GM18868 (cell line): ENCODE measurements at regions not wholly inside any gene's neighbourhood (a gene's known extent, or its start where the extent isn't known, plus 50 kb on each side); places are given as distances from the start of the nearest gene placed in this dataset.

Source experiments
- ATAC-seq: cut with Tn5 transposase; IDR thresholded peaks from one replicate; pipeline ENCODE4 v1.9.1; 2021; ENCODE audit warnings: mild to moderate bottlenecking, moderate library complexity; ENCODE audit not compliant: unreplicated experiment

- ATAC-seq: no peak
These were observed 346.8 kb downstream of the RAB28 start for GRCh38 chr4:13137390-13137789.

DNA sequence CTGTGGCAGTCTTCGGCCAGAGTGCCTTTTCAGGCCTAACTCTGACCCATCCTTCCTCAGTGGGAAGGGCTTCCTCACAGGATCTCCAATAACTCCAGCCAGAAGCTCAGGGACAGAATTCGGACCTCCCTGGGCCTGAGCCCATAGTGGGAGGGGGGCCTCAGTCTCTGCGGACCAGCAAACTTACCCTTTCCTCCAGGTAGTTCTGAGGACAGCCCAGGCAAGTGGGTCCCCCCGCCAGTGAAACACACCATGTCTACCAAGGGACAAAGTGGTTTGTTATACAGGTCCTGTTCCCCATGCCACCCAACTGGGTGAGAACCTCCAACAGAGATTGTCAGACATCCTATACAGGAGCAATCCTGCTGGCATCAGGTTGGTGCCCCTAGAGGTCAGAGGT lies 350.4 kb downstream of the RAB28 start:
- no peak for ATAC-seq

DNA sequence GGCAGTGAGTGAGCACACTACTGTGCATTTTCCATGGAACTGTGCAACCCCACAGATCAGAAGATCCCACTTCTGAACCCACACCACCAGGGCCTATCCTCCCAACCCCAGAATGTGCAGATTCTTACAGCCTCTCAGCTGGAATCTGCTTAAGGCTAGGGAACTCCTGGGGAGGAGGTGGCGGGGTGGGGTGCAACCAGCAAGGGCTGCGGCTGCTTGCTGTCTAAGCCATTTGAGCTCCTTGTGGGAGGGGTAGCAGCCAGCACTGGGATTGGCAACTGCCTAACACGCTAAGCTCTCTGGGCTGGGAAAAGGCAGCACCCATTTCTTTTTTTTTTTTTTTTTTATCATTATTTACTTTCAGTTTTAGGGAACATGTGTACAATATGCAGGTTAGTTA lies 353.3 kb downstream of the RAB28 start:
- ATAC-seq: no peak

DNA sequence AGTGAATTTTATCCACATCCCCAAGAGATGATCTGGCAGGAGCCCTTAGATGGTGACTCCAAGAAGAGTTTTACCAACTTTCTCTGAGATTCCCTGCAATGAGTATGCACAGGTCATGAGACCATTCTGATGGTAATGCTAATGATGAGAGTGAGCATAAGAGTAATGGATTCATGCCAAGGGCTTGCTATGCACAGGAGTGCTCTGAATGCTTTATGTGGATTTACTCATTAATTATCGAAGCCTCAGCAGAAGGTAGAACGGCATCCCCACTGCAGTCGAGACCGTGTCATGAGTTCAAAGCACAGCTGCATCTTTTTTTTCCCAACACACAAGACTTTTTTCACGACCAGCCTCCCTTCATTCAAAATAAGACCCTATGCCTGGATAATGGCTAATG lies 355.0 kb downstream of the RAB28 start:
- ATAC-seq: no peak

DNA sequence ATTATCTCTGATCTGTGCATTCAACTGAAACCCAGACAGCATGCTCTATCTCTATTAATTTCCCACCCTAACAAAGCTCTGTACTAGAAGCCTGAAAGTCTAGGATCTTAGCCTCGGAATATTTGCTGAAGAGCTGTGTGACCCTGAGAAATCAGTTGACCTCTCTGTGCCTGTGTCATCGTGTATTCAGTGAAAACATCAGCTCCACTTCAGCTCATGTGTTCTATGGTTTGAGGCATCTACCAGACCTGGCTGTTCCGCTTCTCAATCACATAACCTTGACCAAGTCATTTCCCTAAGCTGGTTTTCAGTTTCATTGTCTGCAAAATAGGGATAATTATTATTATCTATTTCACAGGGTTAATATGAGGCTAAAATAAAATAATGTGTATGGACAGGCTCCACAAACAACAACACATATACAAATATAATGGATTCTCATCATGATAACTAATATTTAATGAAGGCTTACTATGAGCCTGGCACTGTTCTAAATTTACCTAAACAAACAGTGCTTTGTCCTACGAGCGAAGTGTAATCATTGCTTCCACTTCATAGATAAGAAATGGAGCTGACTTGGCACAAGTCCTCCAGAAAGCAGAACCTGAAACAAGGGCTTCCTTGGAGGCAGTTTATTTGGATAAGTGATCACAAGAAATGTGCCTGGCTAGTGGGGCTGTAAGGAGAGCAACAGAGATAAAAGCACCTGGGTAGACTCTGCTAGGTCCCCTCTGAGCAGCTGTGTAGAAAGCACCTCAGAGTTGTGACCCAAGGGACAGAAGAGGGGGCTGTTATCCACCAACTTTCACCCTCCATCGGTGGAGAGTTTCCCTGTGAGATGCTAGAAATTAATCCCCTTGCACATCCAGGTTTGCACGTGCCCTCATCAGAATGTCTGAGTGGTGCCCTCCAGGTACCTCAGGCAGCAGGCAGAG lies 356.9 kb downstream of the RAB28 start:
- ATAC-seq: no peak

DNA sequence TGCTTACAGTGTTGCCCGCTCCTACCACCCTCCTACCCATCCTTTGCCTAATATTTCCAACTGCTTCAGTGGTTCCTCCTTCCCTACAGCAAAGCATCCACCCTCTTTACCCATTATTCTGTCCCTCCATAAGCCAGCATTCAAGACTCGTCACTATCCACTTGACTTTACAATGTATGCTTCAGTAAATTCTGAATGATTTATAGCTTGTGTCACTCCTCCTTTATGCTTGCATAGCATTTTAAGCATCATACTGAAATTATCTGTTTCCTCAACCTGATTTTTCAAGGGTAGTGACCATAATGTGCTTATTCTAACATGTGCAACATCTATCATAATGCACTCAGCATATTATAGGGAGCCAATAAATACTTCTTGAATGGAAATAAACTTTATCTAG lies 365.5 kb downstream of the RAB28 start:
- ATAC-seq: no peak

DNA sequence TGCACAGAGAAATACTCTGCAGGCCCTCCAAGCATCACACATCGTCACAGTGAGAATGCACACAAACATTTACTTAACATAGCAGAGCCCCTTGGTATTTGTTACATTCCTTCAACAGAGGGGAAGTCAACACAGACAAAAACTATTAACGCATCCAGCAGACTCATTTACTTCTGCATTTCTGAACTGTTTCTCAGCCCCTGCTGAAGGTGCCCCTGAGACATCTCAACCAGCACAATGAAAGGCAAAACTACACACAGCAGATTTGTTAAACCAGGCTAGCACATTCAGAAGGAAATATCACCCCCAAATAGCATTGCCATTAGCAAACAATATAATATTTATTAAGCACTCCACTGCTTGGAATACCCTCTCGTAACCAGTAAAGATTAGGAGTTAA lies 367.0 kb downstream of the RAB28 start:
- no peak for ATAC-seq

- ATAC-seq: no peak
These were observed 372.1 kb downstream of the RAB28 start for GRCh38 chr4:13112030-13112429.

GRCh38 chr4:13109536-13109935 lies 374.6 kb downstream of the RAB28 start:
- ATAC-seq: no peak

- ATAC-seq: no peak
These were observed 376.0 kb downstream of the RAB28 start for GRCh38 chr4:13108096-13108495.

GRCh38 chr4:13103382-13104015 lies 380.6 kb downstream of the RAB28 start:
- ATAC-seq: peak; percentile 80

DNA sequence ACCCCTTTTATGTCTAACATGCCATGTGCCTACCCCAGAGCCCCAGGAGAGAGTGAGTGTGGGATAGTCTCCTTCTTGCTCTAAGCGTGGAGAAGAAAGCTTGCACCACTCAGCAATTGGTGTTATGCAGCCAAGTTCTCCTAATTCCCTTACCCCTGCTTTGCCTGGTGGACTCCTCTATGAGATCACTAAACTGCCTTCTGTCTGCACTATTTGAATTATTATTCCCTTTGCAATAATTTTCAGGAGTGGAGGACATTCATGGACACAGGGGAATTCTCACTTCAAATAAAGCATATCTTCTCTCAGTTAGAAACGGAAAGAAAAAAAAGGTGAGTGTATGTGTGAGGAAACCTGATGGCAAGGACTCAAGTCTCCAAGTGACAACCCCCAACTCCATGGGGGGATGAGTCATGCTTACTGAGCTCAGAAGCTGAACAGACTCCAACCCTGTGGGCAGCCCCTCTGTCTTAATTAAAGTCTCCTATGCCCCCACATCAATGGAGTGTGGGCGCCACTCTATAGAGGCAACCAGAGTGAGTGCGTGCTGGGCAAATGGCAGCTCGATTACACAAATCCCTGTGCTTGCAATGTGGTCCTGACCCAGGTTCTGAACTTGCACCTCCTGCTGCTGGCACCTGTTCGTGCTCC lies 381.9 kb downstream of the RAB28 start:
- no peak for ATAC-seq

DNA sequence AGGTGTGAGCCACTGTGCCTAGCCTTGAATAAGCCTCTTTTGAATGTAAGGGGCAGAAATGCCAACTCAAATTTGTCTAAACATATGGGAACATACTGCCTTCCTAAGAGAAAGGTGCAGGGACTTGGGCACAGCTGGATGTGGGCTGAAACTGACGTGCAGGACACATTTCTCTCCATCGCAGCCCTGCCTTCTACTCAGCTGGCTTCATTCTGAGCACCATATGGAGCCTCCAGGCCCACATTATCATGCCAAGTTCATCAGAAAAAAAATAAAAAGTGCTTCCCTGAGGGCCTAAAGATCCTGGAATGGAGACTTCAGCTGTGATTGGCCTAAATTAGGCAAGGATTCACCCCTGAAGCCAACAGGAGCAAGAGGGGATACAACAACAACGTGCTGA lies 386.2 kb downstream of the RAB28 start:
- ATAC-seq: no peak

GRCh38 chr4:13095722-13096121 lies 388.4 kb downstream of the RAB28 start:
- no peak for ATAC-seq

DNA sequence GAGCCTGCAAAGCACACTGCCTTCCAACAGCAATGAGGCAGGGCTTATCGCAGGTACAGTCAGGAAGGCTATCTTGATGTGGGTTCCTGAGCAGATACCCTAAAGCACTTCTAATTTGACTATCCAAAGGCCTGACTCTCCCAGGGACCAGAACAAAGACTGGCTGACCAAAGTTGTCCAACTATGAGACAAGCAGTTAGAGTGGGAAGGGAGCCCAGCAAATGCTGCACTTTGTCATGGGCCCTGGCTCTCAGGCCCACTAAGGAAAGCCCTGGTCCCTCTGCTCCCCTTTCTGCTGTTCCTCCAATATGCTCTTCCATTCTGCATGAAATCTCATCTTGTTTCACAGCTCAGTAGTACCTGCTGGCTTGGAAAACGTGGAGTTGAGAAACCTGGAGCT lies 391.0 kb downstream of the RAB28 start:
- no peak for ATAC-seq

- no peak for ATAC-seq
These were observed 391.4 kb downstream of the RAB28 start for GRCh38 chr4:13092702-13093101.

DNA sequence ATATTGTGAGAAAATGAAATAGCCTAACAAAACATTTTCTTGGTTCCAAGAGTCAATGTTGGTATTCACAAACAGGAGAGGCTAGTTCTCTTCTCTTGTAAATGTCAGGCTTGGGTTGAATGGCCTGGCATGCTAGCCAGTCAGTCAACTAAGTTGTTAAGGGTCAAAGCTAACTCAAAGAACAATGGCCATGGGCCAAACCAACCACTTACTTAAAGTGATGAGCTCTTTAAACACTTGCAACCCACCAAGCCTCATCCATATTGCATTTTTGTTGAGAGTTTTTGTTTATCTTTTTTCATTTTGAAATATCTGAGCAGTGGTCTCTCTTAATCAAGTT lies 394.5 kb downstream of the RAB28 start:
- no peak for ATAC-seq

- no peak for ATAC-seq
These were observed 395.1 kb downstream of the RAB28 start for GRCh38 chr4:13088726-13089658.

DNA sequence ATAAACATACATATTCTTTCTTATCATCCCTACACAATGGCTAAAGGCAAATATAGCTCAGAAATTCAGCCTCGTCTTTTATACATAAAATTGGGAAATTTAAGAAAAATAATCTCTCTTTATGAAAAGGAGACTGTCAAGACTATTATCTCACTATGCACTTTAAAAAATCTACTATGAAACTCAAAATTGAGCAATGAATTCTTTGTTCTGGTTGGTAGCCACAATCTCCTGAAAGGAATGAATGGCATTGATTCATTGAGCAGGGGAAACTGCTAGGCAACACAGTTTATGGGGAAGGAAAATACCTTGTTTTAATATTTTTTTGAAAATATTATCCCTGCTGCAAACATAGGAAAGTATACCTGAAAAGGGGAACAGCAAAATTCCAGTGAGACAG lies 397.1 kb downstream of the RAB28 start:
- ATAC-seq: no peak

GRCh38 chr4:13084210-13084609 lies 399.9 kb downstream of the RAB28 start:
- ATAC-seq: no peak

GRCh38 chr4:13081830-13082229 lies 402.3 kb downstream of the RAB28 start:
- no peak for ATAC-seq
